GM18951 (cell line): ENCODE measurements at regions not wholly inside any gene's neighbourhood (a gene's known extent, or its start where the extent isn't known, plus 50 kb on each side); places are given as distances from the start of the nearest gene placed in this dataset.

Source experiments
- POLR2A ChIP-seq: IDR thresholded peaks from 4 replicates; pipeline ENCODE4 v1.6.1; 2011; ENCODE audit warnings: mild to moderate bottlenecking; ENCODE audit not compliant: insufficient read length, insufficient read depth; ENCODE audit errors: extremely low read depth
- in situ Hi-C: fragments of 300-500 bp; cut with MboI; formaldehyde crosslinking; loops from one replicate; pipeline ENCODE4 v1.12.0; 2022; ENCODE audit warnings: low sequenced_read_pairs, mixed read lengths, inconsistent platforms; ENCODE audit not compliant: unreplicated experiment

GRCh38 chr4:181647396-181648147, 595.6 kb upstream of the TENM3 start:
- in situ Hi-C loops, result no loop called here
- TF ChIP-seq POLR2A, result no peak

- in situ Hi-C loops, result no loop called here
- no peak for TF ChIP-seq POLR2A
Observed at GRCh38 chr4:181650033-181650825, 593.0 kb upstream of the TENM3 start.

GRCh38 chr4:181656748-181657147, 586.5 kb upstream of the TENM3 start:
- in situ Hi-C loops, result no loop called here
- no peak for TF ChIP-seq POLR2A

- in situ Hi-C loops, result no loop called here
- no peak for TF ChIP-seq POLR2A
Observed at GRCh38 chr4:181659202-181659601, 584.0 kb upstream of the TENM3 start.

- no peak for TF ChIP-seq POLR2A
- in situ Hi-C loops, result no loop called here
Observed at GRCh38 chr4:181659876-181660275, 583.3 kb upstream of the TENM3 start.

- no peak for TF ChIP-seq POLR2A
- in situ Hi-C loops, result no loop called here
Observed at GRCh38 chr4:181661090-181661489, 582.1 kb upstream of the TENM3 start.

GRCh38 chr4:181661923-181662322, 581.3 kb upstream of the TENM3 start:
- TF ChIP-seq POLR2A, result no peak
- in situ Hi-C loops, result no loop called here

GRCh38 chr4:181662383-181662782, 580.8 kb upstream of the TENM3 start:
- TF ChIP-seq POLR2A, result no peak
- in situ Hi-C loops, result no loop called here

GRCh38 chr4:181670506-181670905, 572.7 kb upstream of the TENM3 start:
- no peak for TF ChIP-seq POLR2A
- in situ Hi-C loops, result no loop called here

- TF ChIP-seq POLR2A, result no peak
- in situ Hi-C loops, result no loop called here
Observed at GRCh38 chr4:181671672-181672071, 571.5 kb upstream of the TENM3 start.

- in situ Hi-C loops, result no loop called here
- TF ChIP-seq POLR2A, result no peak
Observed at GRCh38 chr4:181672751-181673150, 570.5 kb upstream of the TENM3 start.

- no peak for TF ChIP-seq POLR2A
- in situ Hi-C loops, result no loop called here
Observed at GRCh38 chr4:181674315-181674875, 568.8 kb upstream of the TENM3 start.

- no peak for TF ChIP-seq POLR2A
- in situ Hi-C loops, result no loop called here
Observed at GRCh38 chr4:181676546-181676945, 566.7 kb upstream of the TENM3 start.

- in situ Hi-C loops, result no loop called here
Observed at GRCh38 chr4:181677201-181677600, 566.0 kb upstream of the TENM3 start.

More at GRCh38 chr4:181677201-181677600, 566.0 kb upstream of the TENM3 start:
- TF ChIP-seq POLR2A, result no peak
